Ovary (tissue), 7 donors: ENCODE measurements at regions not wholly inside any gene's neighbourhood (a gene's known extent, or its start where the extent isn't known, plus 50 kb on each side); places are given as distances from the start of the nearest gene placed in this dataset.

Experiments used
- DNase-seq, 5 donors: peaks; one replicate each; pipeline ENCODE4 v3.0.0-alpha.2; 2019 to 2020
- H3K27ac ChIP-seq, 2 donors: fragments of 200-600 bp; one replicate each; pipeline versions ENCODE4 v1.5.1 to v1.8.0; 2019 to 2022
- H3K27me3 ChIP-seq: fragments of 200-600 bp; one replicate; pipeline ENCODE4 v1.8.0; 2022
- H3K36me3 ChIP-seq: fragments of 200-600 bp; sonication (generic); one replicate; pipeline ENCODE4 v1.5.1; 2019
- H3K4me1 ChIP-seq: one replicate; pipeline ENCODE4 v1.8.1; 2013; ENCODE audit warnings: mild to moderate bottlenecking, moderate library complexity; ENCODE audit not compliant: insufficient read depth
- H3K4me3 ChIP-seq: fragments of 200-600 bp; sonication (generic); one replicate; pipeline ENCODE4 v1.5.1; 2017
- H3K9me3 ChIP-seq, 2 donors: fragments of 200-600 bp in 1 of 2; sonication (generic) in 1 of 2; one replicate each; pipeline versions ENCODE4 v1.5.1 to v1.8.1; 2013 to 2019; ENCODE audit warnings: mild to moderate bottlenecking in 1 of 2, moderate library complexity in 1 of 2
- EP300 ChIP-seq: sonication (generic); formaldehyde crosslinking; IDR thresholded peaks from one replicate; pipeline ENCODE4 v1.6.1; 2017; ENCODE audit warnings: antibody characterized with exemption
- POLR2A ChIP-seq: fragments of 450-650 bp; IDR thresholded peaks from one replicate; pipeline ENCODE4 v1.6.1; 2017; ENCODE audit warnings: antibody characterized with exemption, mild to moderate bottlenecking, moderate library complexity
- WGBS, 3 donors: extraction: QIAGEN DNeasy Blood & Tissue Kit in 1 of 3; methylation state at CpG; one replicate each; pipeline versions ENCODE4 v1.1.5 to v1.1.7; 2013 to 2017; 5-methylcytosine and 5-hydroxymethylcytosine counted together
- intact Hi-C, 4 donors: fragments of 100-400 bp; cut with DNase I; formaldehyde crosslinking; loops; one replicate each; pipeline versions ENCODE4 v1.11.0 to v1.15.1; 2022 to 2023
- TF ChIP-seq, protein P1 (sequence below), 3 donors: fragments of 450-650 bp in 2 of 3; fragments of 200-600 bp in 1 of 3; IDR thresholded peaks; one replicate each; pipeline versions ENCODE4 v1.5.1 to v1.8.0; 2016 to 2022; ENCODE audit warnings: antibody characterized with exemption in 3 of 3, mild to moderate bottlenecking in 1 of 3
- donor health status: DM: no; HTN: no; CAD: no; lungs with moderate emphysema.
- donor health status: DM: no; HTN: no; CAD: no.
- donor health status: Bipolar disorder and iron deficiency.
- donor health status: DM: no; HTN: no; CAD: no.
- donor health status: DM: yes; HTN: yes; CAD: no.

DNA sequence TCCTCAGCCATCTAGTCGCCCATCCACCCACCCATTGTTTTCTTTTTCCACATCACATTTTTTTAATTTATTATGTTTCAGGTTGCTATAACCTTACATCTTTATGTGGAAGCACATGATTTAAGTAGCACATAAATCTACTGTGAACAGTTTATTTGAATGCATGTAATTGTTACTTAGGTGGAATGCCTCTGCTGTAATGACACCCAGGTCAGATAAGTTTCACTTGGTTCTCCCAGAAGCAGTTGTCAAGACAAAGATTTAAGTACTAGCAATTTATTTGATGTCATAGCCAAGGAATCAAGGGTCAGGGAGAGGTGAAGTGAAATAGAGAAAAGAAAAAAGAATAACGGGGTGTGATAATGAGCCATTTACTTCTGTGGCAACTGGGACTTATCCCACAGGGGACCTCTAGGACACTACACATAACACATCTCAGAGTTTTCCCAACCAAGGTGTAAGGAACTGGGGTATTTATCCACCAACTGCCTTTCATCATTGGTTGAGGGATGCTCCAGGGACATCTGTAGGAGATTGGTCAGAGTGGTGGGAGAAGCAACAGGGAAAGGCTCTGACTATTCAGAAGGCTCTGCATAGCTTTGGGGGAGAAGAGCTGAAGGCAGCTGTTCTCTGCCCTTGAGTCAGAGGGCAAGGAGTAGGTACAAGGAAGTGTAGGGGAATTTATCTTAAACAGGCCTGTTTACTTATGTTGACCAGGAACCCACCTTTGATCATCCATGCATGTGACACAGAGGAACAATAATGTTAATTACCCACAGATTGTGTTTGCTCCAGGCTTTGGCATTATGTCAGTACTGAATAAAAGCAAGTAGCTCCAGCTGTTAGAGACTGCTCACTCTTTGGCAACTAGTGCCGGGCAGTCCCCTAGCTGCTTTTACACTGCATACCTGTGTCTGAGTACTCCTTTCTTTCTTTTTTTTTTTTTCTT is 94.8 kb downstream of the CD200R1L start:
- Histone ChIP-seq H3K4me1 (no peaks in the 10 kb centered on the region), H3K9me3 (no peaks in the 10 kb centered on the region), H3K27me3 (no peaks in the 10 kb centered on the region), H3K4me3 (no peak overlapping the region), H3K36me3 (no peaks in the 10 kb centered on the region), H3K27ac (no peak overlapping the region)
- DNase-seq: no peak
- TF ChIP-seq, protein P1, sequence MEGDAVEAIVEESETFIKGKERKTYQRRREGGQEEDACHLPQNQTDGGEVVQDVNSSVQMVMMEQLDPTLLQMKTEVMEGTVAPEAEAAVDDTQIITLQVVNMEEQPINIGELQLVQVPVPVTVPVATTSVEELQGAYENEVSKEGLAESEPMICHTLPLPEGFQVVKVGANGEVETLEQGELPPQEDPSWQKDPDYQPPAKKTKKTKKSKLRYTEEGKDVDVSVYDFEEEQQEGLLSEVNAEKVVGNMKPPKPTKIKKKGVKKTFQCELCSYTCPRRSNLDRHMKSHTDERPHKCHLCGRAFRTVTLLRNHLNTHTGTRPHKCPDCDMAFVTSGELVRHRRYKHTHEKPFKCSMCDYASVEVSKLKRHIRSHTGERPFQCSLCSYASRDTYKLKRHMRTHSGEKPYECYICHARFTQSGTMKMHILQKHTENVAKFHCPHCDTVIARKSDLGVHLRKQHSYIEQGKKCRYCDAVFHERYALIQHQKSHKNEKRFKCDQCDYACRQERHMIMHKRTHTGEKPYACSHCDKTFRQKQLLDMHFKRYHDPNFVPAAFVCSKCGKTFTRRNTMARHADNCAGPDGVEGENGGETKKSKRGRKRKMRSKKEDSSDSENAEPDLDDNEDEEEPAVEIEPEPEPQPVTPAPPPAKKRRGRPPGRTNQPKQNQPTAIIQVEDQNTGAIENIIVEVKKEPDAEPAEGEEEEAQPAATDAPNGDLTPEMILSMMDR (IDR thresholded peaks at IDR 0.05): no peak
- TF ChIP-seq EP300 (no peak), POLR2A (no peak)
- 39 to 46% (median 44%) methylated on average over 3 of the region's 3 CpGs for WGBS, 3 donors
- intact Hi-C loops: no loop called here

DNA sequence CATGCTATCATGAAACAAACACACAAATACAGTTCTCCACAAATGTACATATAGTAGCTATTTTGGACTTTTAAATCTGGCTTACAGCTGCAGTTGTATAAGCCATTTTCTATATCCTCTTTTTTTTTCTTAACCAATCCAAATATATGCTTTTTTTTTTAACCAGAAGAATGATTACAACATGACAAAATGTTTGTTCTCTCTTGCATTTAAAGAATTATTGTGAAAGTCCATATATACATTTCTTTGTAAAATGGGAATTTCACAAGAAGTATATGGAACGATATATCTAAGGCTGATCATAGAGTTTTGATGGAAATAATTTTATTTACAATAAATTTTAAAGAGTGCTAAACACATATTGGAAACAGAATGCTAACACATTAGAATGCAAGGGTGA is 95.6 kb downstream of the CD200R1L start:
- H3K4me1 ChIP-seq: no peaks in the 10 kb centered on the region
- TF ChIP-seq, protein P1 (IDR thresholded peaks at IDR 0.05): no peak
- no peak for TF ChIP-seq EP300
- TF ChIP-seq POLR2A: no peak
- intact Hi-C loops: no loop called here
- no peak for DNase-seq
- H3K27ac ChIP-seq: no peak overlapping the region
- H3K4me3 ChIP-seq: no peak overlapping the region
- no peaks in the 10 kb centered on the region for H3K27me3 ChIP-seq
- no peaks in the 10 kb centered on the region for H3K36me3 ChIP-seq
- WGBS, 3 donors: 89 to 93% (median 90%) methylated on average over 1 of the region's 1 CpG
- H3K9me3 ChIP-seq: no peaks in the 10 kb centered on the region

DNA sequence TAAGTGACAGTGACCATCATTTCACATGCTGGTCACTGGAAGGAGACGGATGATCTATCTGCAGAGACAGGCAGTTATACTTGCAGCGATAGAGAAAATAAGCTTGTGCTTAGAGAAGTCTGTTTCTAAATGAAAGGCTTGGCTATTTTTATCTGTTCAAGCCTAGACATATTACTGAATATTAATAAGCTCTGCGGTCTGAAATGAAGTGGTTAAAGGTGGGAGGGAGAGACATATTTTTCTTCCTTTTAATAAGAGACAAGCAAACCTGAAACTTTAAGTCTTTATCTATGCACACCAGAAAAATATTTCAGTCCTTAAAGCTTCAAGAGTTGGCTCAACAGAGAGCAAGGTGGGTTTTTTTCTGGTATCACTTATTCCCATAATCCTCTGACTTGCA is 99.0 kb downstream of the CD200R1L start:
- DNase-seq: no peak
- WGBS, 3 donors: 55 to 61% (median 57%) methylated on average over 3 of the region's 3 CpGs
- intact Hi-C loops: no loop called here

DNA sequence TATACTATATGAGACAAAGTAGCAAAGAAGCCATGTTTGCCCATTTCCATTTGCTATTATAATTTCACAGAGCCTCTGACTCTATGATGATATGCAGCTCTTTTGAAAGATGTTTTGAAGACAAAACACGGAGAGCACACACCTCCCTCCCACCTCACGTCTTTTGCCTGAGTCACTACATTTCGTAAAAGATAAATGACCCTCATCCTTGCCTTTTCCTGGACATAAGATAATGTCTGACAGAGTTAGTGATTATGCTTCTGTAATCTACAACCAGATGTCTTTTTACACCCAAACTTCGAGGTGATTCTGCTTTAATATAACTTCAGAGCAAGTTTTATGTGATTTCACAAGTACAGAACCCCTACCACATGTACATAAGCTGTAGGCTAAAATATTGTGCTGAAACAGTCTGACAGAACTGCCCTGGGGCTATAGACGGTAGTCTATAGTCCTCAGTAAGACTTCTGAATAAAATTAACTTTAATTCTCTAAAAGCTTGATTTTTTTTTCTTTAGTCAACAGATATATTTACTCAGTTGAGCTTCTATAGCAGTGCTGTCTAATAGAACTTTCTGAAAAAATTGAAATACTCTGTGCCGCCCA is 99.9 kb downstream of the CD200R1L start:
- H3K27me3 ChIP-seq: no peaks in the 10 kb centered on the region
- no peaks in the 10 kb centered on the region for H3K36me3 ChIP-seq
- H3K4me3 ChIP-seq: no peak overlapping the region
- no peak for DNase-seq
- WGBS, 3 donors: 17 to 23% (median 19%) methylated on average over 6 of the region's 6 CpGs
- intact Hi-C loops: no loop called here
- TF ChIP-seq POLR2A: no peak
- TF ChIP-seq EP300: no peak
- TF ChIP-seq, protein P1 (IDR thresholded peaks at IDR 0.05): no peak
- H3K27ac ChIP-seq: no peak overlapping the region
- H3K9me3 ChIP-seq: no peaks in the 10 kb centered on the region
- no peaks in the 10 kb centered on the region for H3K4me1 ChIP-seq

More for the DNA sequence above, 99.0 kb downstream of the CD200R1L start:
- H3K4me1 ChIP-seq: no peaks in the 10 kb centered on the region
- H3K36me3 ChIP-seq: no peaks in the 10 kb centered on the region
- H3K9me3 ChIP-seq: no peaks in the 10 kb centered on the region
- TF ChIP-seq, protein P1 (IDR thresholded peaks at IDR 0.05): no peak
- TF ChIP-seq POLR2A: no peak
- no peak for TF ChIP-seq EP300
- H3K4me3 ChIP-seq: no peak overlapping the region
- H3K27me3 ChIP-seq: no peaks in the 10 kb centered on the region
- no peak overlapping the region for H3K27ac ChIP-seq
